Stomach (tissue), 8 donors: ENCODE measurements at regions not wholly inside any gene's neighbourhood (a gene's known extent, or its start where the extent isn't known, plus 50 kb on each side); places are given as distances from the start of the nearest gene placed in this dataset.

Experiments
- DNase-seq, 2 donors: peaks; one replicate each; pipeline versions ENCODE4 v3.0.0 to v3.0.0-alpha.2; 2013 to 2019
- H3K27ac ChIP-seq, 5 donors: fragments of 200-600 bp in 4 of 5; sonication (generic) in 4 of 5; one replicate each; pipeline ENCODE4 v1.5.1; 2013 to 2019; ENCODE audit warnings: mild to moderate bottlenecking in 1 of 5, moderate library complexity in 1 of 5
- H3K27me3 ChIP-seq, 3 donors: fragments of 200-600 bp; sonication (generic); one replicate each; pipeline ENCODE4 v1.5.1; 2017 to 2019; ENCODE audit warnings: mixed run types in 1 of 3
- H3K36me3 ChIP-seq, 4 donors: fragments of 200-600 bp; sonication (generic); 1 replicate in 3 of 4; 2 replicates in 1 of 4; pipeline ENCODE4 v1.5.1; 2016 to 2019
- H3K4me1 ChIP-seq, 4 donors: fragments of 200-600 bp; sonication (generic); one replicate each; pipeline ENCODE4 v1.5.1; 2016 to 2019
- H3K4me3 ChIP-seq, 4 donors: fragments of 200-600 bp; sonication (generic) in 3 of 4; one replicate each; pipeline ENCODE4 v1.5.1; 2016 to 2019; ENCODE audit warnings: mild to moderate bottlenecking in 1 of 4
- H3K9me3 ChIP-seq, 4 donors: fragments of 200-600 bp; sonication (generic); one replicate each; pipeline ENCODE4 v1.5.1; 2016 to 2019
- EP300 ChIP-seq: sonication (generic); formaldehyde crosslinking; IDR thresholded peaks from one replicate; pipeline ENCODE4 v1.6.1; 2017; ENCODE audit warnings: antibody characterized with exemption
- POLR2A ChIP-seq, 4 donors: fragments of 450-650 bp; IDR thresholded peaks; one replicate each; pipeline ENCODE4 v1.6.1; 2016; ENCODE audit warnings: antibody characterized with exemption in 4 of 4, control low read depth in 2 of 4, mild to moderate bottlenecking in 1 of 4, moderate library complexity in 1 of 4
- POLR2AphosphoS5 ChIP-seq, 3 donors: sonication (generic); formaldehyde crosslinking; IDR thresholded peaks; one replicate each; pipeline ENCODE4 v1.6.1; 2016; ENCODE audit warnings: antibody characterized with exemption in 3 of 3
- WGBS, 5 donors: extraction: QIAGEN DNeasy Blood & Tissue Kit in 3 of 5; methylation state at CpG; one replicate each; pipeline versions ENCODE4 v1.1.5 to v1.1.7; 2013 to 2018; 5-methylcytosine and 5-hydroxymethylcytosine counted together
- intact Hi-C: fragments of 100-400 bp; cut with DNase I; formaldehyde crosslinking; loops from one replicate; pipeline ENCODE4 v1.15.1; 2023; ENCODE audit warnings: low total_unique reads
- TF ChIP-seq, protein P1 (sequence below), 7 experiments: fragments of 450-650 bp in 4 of 7; fragments of 200-600 bp in 3 of 7; sonication (generic) in 3 of 7; IDR thresholded peaks; one replicate each; pipeline ENCODE4 v1.5.1; 2016 to 2019; ENCODE audit warnings: antibody characterized with exemption in 7 of 7, control low read depth in 2 of 7, mild to moderate bottlenecking in 1 of 7
- donor health status: healthy with polysubstance abuse.
- donor health status: Bipolar disorder and iron deficiency.
- donor health status: healthy.

DNA sequence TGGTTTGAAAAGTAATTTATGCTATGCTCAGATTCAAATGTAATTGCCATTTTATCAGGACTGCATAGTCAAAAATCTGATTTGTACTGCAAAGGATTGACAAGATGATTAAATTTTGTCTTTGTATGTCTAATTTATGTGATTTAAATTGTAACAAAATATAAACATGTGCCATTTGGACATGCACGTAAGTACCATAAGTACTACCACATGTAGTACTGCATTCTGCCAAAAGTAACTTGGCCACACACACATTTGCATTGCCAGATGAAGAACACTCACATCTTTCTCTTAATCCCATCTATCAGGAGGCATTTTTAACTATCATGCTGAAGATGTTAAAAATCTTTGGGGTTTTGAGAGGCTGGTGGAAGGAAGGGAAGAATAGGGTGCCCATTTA is 133.3 kb downstream of the KLF12 start:
- H3K36me3 ChIP-seq: no peaks in the 10 kb centered on the region
- WGBS, 5 donors: 79 to 91% (median 88%) methylated on average over 1 of the region's 1 CpG
- no peak overlapping the region for H3K4me3 ChIP-seq
- H3K9me3 ChIP-seq: no peaks in the 10 kb centered on the region
- peaks cover 0 to 7% (median 0%) of the 10 kb centered on the region in 4 donors for H3K4me1 ChIP-seq
- no peak overlapping the region for H3K27ac ChIP-seq
- DNase-seq: no peak
- intact Hi-C loops: no loop called here
- no peaks in the 10 kb centered on the region for H3K27me3 ChIP-seq
- TF ChIP-seq POLR2AphosphoS5 (IDR thresholded peaks at IDR 0.05) (no peak), POLR2A (IDR thresholded peaks at IDR 0.05) (no peak), EP300 (no peak)
- TF ChIP-seq, protein P1, sequence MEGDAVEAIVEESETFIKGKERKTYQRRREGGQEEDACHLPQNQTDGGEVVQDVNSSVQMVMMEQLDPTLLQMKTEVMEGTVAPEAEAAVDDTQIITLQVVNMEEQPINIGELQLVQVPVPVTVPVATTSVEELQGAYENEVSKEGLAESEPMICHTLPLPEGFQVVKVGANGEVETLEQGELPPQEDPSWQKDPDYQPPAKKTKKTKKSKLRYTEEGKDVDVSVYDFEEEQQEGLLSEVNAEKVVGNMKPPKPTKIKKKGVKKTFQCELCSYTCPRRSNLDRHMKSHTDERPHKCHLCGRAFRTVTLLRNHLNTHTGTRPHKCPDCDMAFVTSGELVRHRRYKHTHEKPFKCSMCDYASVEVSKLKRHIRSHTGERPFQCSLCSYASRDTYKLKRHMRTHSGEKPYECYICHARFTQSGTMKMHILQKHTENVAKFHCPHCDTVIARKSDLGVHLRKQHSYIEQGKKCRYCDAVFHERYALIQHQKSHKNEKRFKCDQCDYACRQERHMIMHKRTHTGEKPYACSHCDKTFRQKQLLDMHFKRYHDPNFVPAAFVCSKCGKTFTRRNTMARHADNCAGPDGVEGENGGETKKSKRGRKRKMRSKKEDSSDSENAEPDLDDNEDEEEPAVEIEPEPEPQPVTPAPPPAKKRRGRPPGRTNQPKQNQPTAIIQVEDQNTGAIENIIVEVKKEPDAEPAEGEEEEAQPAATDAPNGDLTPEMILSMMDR (IDR thresholded peaks at IDR 0.05): no peak

GRCh38 chr13:73998631-73999030 is 135.6 kb downstream of the KLF12 start:
- no peaks in the 10 kb centered on the region for H3K36me3 ChIP-seq
- no peaks in the 10 kb centered on the region for H3K27me3 ChIP-seq
- no peak overlapping the region for H3K27ac ChIP-seq
- WGBS, 5 donors: 70 to 83% (median 79%) methylated on average over 2 of the region's 2 CpGs
- no peak overlapping the region for H3K4me3 ChIP-seq
- DNase-seq: no peak
- peaks cover 0 to 4% (median 0%) of the 10 kb centered on the region in 4 donors for H3K4me1 ChIP-seq
- intact Hi-C loops: no loop called here
- TF ChIP-seq EP300: no peak
- no peak for TF ChIP-seq POLR2A (IDR thresholded peaks at IDR 0.05)
- no peak for TF ChIP-seq POLR2AphosphoS5 (IDR thresholded peaks at IDR 0.05)
- TF ChIP-seq, protein P1 (IDR thresholded peaks at IDR 0.05): no peak
- no peaks in the 10 kb centered on the region for H3K9me3 ChIP-seq

DNA sequence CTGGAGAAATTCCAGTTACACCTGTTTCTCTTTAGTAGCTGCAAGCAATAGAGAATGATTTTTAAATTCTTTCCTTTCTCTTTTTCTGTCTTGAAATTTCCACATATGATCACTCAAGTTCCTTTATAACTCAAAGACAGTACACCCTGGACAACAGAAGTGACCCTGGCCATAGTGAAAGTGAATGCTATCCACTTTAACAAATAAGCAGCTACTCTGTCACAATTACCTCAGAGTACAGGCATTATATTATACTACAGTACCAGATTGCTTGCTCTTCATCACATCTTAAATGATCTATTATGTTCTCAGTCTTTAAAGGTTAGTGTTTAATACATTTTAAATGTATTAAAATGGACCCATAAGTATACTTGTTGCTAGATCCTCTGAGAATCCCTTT is 136.2 kb downstream of the KLF12 start:
- Histone ChIP-seq H3K36me3 (no peaks in the 10 kb centered on the region), H3K9me3 (no peaks in the 10 kb centered on the region), H3K27me3 (no peaks in the 10 kb centered on the region), H3K4me3 (no peak overlapping the region), H3K4me1 (peaks cover 0 to 4% (median 0%) of the 10 kb centered on the region in 4 donors), H3K27ac (no peak overlapping the region)
- intact Hi-C loops: no loop called here
- no peak for DNase-seq
- TF ChIP-seq POLR2A (IDR thresholded peaks at IDR 0.05) (no peak), EP300 (no peak)
- TF ChIP-seq, protein P1 (IDR thresholded peaks at IDR 0.05): no peak

- intact Hi-C loops: no loop called here
- WGBS, 5 donors: 97 to 99% (median 99%) methylated on average over 4 of the region's 4 CpGs
- H3K36me3 ChIP-seq: no peaks in the 10 kb centered on the region
- no peaks in the 10 kb centered on the region for H3K9me3 ChIP-seq
- H3K27ac ChIP-seq: no peak overlapping the region
- no peak overlapping the region for H3K4me3 ChIP-seq
- no peaks in the 10 kb centered on the region for H3K27me3 ChIP-seq
- H3K4me1 ChIP-seq: peaks cover 0 to 4% (median 0%) of the 10 kb centered on the region in 4 donors
- no peak for DNase-seq
- TF ChIP-seq POLR2A (IDR thresholded peaks at IDR 0.05) (no peak), POLR2AphosphoS5 (IDR thresholded peaks at IDR 0.05) (no peak), EP300 (no peak)
- TF ChIP-seq, protein P1 (IDR thresholded peaks at IDR 0.05): no peak
These were observed 137.6 kb downstream of the KLF12 start for GRCh38 chr13:73996569-73996968.
